ENCODE measurements at regions not wholly inside any gene's neighbourhood (a gene's known extent, or its start where the extent isn't known, plus 50 kb on each side); places are given as distances from the start of the nearest gene placed in this dataset.

DNA sequence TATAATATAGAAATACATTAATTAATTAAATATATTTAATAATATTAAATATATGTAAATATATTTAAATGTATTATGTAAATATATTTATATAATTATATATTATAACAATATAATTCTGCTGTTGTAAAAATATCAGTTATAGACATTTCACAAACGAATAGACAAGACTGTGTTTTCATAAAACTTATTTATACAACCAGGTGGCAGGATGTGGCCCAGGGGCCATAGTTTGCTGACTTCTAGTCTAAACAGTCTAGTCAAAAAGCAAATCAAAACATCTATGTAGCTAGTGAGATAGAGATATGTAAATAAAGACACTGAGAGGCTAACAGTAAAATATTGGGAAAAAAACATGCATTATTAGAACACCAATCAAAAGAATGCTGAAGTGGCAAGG lies 136.4 kb downstream of the TBXT start:
- TF ChIP-seq, protein P1, sequence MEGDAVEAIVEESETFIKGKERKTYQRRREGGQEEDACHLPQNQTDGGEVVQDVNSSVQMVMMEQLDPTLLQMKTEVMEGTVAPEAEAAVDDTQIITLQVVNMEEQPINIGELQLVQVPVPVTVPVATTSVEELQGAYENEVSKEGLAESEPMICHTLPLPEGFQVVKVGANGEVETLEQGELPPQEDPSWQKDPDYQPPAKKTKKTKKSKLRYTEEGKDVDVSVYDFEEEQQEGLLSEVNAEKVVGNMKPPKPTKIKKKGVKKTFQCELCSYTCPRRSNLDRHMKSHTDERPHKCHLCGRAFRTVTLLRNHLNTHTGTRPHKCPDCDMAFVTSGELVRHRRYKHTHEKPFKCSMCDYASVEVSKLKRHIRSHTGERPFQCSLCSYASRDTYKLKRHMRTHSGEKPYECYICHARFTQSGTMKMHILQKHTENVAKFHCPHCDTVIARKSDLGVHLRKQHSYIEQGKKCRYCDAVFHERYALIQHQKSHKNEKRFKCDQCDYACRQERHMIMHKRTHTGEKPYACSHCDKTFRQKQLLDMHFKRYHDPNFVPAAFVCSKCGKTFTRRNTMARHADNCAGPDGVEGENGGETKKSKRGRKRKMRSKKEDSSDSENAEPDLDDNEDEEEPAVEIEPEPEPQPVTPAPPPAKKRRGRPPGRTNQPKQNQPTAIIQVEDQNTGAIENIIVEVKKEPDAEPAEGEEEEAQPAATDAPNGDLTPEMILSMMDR (conservative IDR thresholded peaks at IDR 0.05 in 1 of 2, IDR thresholded peaks at IDR 0.05 in 1 of 2; ENCODE audit: extremely low read depth in 1 of 2, insufficient read depth in 1 of 2, low read depth in 1 of 2, low read length in 2 of 2): no peak
- TF ChIP-seq EZH2 (IDR thresholded peaks at IDR 0.05; ENCODE audit: borderline replicate concordance, low read length): no peak

All from mammary epithelial cell (primary cell).